GM18519 (cell line): ENCODE measurements at regions not wholly inside any gene's neighbourhood (a gene's known extent, or its start where the extent isn't known, plus 50 kb on each side); places are given as distances from the start of the nearest gene placed in this dataset.

Experiments
- ATAC-seq: cut with Tn5 transposase; IDR thresholded peaks from one replicate; pipeline ENCODE4 v1.9.1; 2021; ENCODE audit warnings: mild to moderate bottlenecking, moderate library complexity; ENCODE audit not compliant: unreplicated experiment, low FRiP score

GRCh38 chr2:155703917-155704316, 628.6 kb downstream of the NR4A2 start:
- ATAC-seq: no peak

DNA sequence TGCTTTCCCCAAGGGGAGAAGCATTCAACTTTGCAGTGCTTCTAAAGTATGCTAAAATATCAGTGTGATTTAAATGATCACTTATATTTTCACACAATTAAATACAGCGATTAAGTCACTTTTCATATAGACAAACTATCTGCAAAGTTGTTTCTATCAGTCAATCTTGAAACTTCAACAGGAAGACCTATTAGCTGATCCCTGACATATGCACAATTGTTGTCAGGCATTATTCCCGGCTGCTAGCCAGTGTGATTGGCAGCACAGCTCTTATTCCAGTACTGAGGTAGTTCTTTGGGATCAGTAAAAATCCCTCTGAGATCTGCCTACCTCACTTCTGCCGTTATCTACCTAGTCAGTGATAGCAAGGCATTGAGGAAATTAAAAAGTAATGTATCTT, 629.5 kb downstream of the NR4A2 start:
- no peak for ATAC-seq

DNA sequence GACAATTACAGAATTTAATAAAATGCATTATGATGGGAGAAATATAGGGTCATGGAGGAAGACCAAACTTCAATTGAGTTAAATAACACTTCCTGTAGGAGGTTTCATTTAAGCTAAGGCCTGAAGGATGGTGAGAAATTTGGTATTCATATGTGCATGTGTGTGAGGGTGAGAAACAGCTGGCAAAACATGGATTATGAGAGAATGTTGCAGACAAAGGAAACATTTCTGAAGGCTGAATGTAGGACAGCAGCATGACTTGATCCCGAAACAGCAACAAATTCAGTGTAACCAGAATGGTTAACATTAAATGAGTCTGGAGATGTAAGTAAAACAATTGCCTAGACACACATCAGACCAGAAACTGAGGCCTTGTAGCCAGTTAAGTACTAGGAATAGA, 630.8 kb downstream of the NR4A2 start:
- no peak for ATAC-seq

DNA sequence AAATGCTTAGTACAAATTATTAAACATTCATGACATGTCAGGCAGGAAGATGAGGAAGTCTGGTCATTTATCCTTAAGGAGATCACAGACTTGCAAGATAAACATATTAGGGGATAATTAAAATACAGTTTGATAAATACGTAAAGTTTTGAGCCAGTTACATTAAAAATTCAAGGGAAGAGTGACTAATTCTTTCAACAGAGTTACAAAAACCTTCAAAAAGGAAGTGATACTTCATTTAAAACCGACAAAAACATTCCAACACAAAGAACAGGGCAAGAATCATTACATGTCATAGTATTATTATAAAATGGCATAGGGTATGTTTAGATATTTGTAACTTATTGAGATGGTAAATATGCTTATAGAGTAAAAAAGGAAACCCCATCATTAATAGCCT, 636.0 kb downstream of the NR4A2 start:
- no peak for ATAC-seq

DNA sequence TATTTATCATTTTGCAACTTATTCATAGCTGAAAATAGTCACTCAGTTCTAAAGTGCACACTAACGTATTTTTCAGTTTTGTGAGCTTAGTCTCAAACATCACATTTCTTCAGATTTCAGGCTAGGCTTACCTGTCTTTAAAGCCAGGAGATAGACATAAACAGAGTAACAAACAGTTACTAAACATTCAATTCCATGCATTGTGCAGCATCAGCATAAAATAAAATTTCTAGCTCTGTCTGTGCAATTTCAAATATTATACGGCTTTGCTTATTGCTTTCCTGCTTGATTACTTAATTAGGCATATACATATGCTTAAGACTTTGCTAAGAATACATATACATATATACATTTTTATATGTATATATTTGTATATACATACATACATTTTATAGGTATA, 637.0 kb downstream of the NR4A2 start:
- no peak for ATAC-seq

- ATAC-seq: no peak
Observed at GRCh38 chr2:155692856-155693255, 639.7 kb downstream of the NR4A2 start.

GRCh38 chr2:155692106-155692505, 640.4 kb downstream of the NR4A2 start:
- no peak for ATAC-seq

DNA sequence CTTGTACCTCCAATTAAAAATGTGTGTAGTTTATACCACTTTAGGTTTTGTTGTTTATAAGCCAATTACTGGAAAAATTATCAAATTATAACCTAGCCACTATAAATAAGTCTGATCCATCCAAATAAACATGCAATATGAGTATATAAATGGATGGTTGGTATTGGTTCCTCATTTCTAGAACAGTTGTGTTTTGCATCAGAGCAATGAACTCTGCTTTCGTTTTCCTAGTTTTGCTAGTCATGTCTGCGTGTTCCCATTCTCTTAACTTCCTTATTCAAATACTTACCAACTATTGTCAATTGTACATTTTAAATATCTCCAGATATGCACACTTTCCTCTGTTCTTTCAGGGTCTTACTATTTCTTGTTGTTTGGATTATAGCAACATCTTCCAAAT, 641.7 kb downstream of the NR4A2 start:
- ATAC-seq: peak; percentile 97

GRCh38 chr2:155689791-155690190, 642.7 kb downstream of the NR4A2 start:
- no peak for ATAC-seq

DNA sequence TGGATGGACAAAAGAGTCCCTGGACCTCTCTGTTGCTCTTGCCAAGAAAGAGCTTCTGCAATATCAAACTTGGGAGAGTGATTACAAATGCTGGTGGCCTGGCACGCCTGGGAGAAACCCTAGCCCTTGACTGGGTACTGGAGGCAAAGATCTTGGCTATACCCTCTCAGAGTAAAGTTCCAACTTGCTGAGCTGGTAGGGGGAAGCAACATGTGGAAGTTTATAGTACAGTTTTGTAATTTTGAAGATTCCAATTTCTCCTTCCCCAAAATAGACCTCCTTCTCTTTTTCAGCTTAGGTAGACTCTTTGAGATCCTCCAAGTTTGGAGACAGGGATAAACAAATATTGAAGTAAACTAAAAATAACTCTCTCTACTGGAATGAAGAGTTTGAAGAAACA, 645.3 kb downstream of the NR4A2 start:
- no peak for ATAC-seq

GRCh38 chr2:155679647-155680046, 652.9 kb downstream of the NR4A2 start:
- no peak for ATAC-seq

GRCh38 chr2:155675920-155676319, 656.6 kb downstream of the NR4A2 start:
- no peak for ATAC-seq

GRCh38 chr2:155665704-155666103, 666.8 kb downstream of the NR4A2 start:
- no peak for ATAC-seq

DNA sequence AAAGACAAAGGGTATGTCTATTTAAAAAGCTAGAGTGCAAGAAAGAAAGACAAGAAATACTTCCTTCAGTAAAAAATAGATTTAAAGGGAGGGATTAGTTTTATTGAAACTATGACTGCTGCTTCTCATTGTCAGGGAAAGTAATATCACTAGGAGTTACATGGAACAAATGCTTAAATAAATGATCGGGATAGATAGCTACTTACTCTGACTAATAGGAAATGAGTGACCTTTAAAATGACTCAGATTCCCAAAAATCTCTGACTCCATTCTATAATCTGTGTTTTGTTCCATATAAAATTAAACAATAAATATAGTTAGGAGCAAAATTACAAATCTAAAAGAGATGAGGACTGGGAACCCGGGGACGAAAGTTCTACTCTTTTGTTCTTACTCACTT, 669.3 kb downstream of the NR4A2 start:
- no peak for ATAC-seq

DNA sequence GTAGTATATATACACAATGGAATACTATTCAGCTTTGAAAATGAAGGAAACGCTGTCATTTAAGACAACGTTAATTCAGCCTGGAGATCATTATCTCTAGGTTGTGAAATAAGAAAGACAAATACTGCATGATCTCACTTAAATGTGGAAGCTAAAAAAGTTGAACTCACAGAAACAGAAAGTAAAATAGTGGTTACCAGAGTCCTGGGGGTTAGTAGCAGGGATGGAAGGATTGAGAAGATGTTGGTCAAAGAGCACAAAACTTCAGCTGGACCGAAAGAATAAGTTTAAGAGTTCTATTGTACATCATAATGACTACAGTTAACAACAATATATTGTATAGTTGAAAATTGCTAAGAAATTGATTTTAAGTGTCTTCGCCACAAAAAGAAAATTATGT, 670.3 kb downstream of the NR4A2 start:
- ATAC-seq: no peak

DNA sequence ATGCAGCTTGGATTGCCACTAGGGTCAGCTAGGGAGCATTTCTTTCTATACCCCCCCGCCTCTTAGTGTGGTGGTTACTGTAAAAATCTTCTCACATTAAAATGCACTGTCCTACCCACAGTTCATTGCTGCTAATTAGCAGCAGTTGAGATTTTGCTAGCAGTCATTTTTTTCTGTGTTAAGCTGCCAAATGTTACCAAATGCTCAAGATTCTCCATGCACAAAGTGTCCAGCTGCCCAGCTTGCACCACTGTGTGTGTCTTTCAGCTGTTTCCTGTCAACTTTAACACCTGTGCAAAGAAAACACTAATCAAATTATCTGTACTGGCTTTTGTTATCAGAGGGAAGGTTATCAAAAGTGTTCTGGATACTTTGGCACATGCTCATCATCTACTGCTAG, 679.3 kb downstream of the NR4A2 start:
- no peak for ATAC-seq

DNA sequence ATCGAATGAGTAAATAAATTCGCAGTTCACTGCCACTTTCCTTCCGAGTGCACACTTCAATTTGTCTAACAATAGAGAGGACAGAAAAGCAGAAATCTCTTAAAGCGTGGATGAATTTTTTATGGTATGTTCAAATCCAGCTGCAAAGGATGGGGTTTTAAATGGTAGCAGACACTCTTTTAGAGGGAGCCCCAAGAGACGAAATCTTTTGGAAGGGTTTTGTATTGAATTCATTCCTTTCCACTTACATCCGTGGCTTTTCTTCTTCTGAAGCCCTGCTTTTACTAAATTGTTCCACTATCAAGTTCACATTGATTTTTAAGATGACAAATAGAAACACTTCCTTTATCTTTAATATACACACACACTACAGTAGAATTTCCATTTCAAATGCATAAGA, 680.7 kb downstream of the NR4A2 start:
- ATAC-seq: no peak

DNA sequence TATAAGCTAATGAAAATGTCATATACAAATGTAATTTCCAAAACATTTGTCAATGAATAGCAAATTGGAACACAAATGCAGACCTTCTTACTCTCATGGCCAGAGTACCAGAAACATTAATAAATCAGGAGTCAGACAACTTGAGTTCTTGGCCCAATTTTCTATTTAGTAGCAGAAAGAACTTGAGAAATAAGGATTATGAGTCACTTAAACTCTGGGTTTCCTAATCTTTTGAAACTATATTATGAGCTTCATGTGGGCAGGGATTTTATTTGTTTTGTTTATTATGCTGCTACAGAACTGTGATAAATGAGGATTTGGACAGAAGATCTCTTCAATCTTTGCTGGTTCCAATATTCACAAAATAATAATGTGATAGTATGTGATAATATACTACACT, 686.7 kb downstream of the NR4A2 start:
- no peak for ATAC-seq

DNA sequence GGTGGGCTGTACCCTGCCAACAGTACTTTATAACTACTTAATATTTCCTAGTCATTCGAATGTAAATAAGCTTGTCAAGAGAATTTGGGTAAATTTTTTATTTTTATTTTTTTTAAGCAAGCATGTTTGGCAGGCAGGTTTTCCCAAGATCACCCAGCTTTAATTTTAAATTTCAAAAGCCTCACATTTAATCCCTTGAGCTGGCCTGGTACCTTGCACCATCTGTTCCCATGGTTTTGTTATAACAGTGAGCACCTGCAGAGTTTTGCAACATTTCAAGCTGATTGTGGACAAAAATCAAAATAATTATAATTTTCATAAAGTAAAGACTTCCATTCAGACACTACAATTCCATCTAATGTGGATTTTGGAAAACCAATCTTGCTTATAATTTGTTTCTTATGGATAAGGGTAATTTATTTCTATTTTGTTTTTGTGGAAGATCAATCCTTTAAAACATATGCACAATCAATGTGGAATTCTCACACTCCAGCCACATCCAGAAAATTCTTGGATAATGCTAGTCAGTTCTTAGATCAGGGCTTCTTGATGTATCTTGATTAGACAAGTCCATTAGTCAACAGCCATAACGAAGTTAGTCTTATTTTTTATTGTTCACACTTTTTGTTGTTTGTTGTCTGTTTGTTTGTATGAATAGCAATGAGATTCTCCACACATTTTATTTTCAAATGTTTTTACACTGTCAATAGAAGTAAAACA, 689.3 kb downstream of the NR4A2 start:
- ATAC-seq: no peak

DNA sequence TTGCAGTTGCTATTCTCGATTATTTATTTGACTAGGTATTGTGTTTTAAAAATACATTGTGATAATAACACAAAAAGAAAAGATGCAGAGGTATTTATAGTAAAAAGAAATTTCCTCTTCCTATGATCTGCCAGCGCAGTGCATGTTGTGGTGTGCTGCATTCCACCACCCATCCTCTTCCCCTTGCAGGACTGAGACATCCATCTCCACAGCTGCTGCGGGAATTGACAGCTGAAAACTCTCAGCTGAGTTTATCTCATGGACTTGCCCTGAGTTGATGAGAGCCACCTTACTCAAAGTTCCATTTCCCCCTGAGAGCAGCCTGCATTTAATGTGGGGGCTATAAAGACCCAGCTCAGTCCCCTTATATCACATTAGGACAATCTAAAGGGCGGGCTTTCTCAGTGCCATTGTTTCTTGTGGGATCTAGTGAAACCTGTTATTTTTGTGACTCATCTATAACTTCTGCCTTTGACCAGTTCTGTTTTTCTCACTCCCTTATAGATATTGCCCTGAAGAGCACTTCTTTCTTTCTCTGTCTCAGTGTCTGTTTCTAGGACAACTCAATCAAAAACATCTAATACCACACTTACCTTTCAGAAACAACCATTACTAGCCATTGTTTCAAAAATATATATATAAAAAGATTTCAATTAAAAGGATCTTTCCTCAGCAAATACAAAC, 698.5 kb downstream of the NR4A2 start:
- no peak for ATAC-seq

GRCh38 chr2:155633060-155633839, 699.3 kb downstream of the NR4A2 start:
- no peak for ATAC-seq

DNA sequence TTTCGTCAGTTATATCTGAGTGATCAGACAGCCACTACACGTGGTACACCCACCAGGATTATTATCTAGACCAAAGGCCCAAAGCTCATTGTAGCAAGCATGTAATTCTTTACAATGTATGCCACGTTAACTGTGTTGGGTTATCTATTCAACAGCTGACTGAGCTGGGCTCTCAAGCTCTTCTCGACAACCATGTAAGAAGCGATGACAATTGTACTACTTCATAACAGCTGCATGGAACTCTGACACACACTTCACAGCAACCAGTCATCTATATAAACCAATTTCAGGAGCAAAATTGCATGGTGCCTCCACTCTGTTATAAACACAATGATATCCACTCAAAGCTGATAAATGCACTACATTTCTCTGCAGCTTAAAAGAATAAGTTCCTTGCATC, 701.8 kb downstream of the NR4A2 start:
- no peak for ATAC-seq
